WTC11 (cell line): ENCODE measurements at regions not wholly inside any gene's neighbourhood (a gene's known extent, or its start where the extent isn't known, plus 50 kb on each side); places are given as distances from the start of the nearest gene placed in this dataset.
"Not testable (repeated sequence)": the region's sequence is repeated elsewhere in the genome, so short reads cannot be mapped to it uniquely, and the experiment has no call there.

Source experiments
- ATAC-seq: fragments of 200-7000 bp; cut with Tn5 transposase; 2 replicates; pipeline ENCODE4 v1.10.0; 2021; ENCODE audit warnings: mild to moderate bottlenecking, moderate library complexity
- CTCF ChIA-PET: fragments of 300-600 bp; sonication (Branson Sonifier 250); formaldehyde crosslinking; loops from one replicate; lab custom pipeline; 2021; ENCODE audit warnings: antibody characterized with exemption; lab: Charles Lee
- POLR2A ChIA-PET: fragments of 350-600 bp; sonication (Branson Sonifier 250); formaldehyde crosslinking; loops from one replicate; lab custom pipeline; 2021; ENCODE audit warnings: antibody characterized with exemption; lab: Charles Lee
- DNase-seq: peaks from one replicate; pipeline ENCODE4 v3.0.0; 2021; ENCODE audit warnings: low spot score
- H3K27ac Mint-ChIP-seq: 2 replicates; pipeline ENCODE4 v1.8.0; 2021; ENCODE audit warnings: mixed read lengths
- H3K27me3 Mint-ChIP-seq: 2 replicates; pipeline ENCODE4 v1.8.0; 2021; ENCODE audit warnings: low read depth, mild to moderate bottlenecking, moderate library complexity, mixed read lengths
- H3K36me3 Mint-ChIP-seq: 2 replicates; pipeline ENCODE4 v1.8.0; 2021; ENCODE audit warnings: mixed read lengths
- H3K4me1 Mint-ChIP-seq: 2 replicates; pipeline ENCODE4 v1.8.0; 2022; ENCODE audit warnings: mixed read lengths
- H3K4me3 Mint-ChIP-seq: 2 replicates; pipeline ENCODE4 v1.8.0; 2021; ENCODE audit warnings: mild to moderate bottlenecking, moderate library complexity, mixed read lengths
- H3K9me3 Mint-ChIP-seq: 2 replicates; pipeline ENCODE4 v1.8.0; 2021; ENCODE audit warnings: mixed read lengths
- ATF1 ChIP-seq: sonication (generic); formaldehyde crosslinking; IDR thresholded peaks from 2 replicates; pipeline ENCODE4 v1.8.1; 2023; ENCODE audit warnings: mild to moderate bottlenecking, moderate library complexity, missing genetic modification reagents
- CTCF ChIP-seq: fragments of 200-600 bp; IDR thresholded peaks from 2 replicates; pipeline ENCODE4 v1.8.0; 2022; ENCODE audit warnings: antibody characterized with exemption
- E2F1 ChIP-seq: sonication (generic); formaldehyde crosslinking; IDR thresholded peaks from 2 replicates; pipeline ENCODE4 v1.8.0; 2022; ENCODE audit warnings: mild to moderate bottlenecking, missing genetic modification reagents
- ERG ChIP-seq: fragments of 250-450 bp; sonication (Bioruptor Pico); IDR thresholded peaks from 2 replicates; pipeline ENCODE4 v1.8.0; 2021; ENCODE audit warnings: mild to moderate bottlenecking
- GABPB1 ChIP-seq: sonication (generic); formaldehyde crosslinking; IDR thresholded peaks from 2 replicates; pipeline ENCODE4 v1.8.1; 2023; ENCODE audit warnings: mild to moderate bottlenecking, missing genetic modification reagents
- HMGXB4 ChIP-seq: sonication (generic); formaldehyde crosslinking; IDR thresholded peaks from 2 replicates; pipeline ENCODE4 v1.8.1; 2023; ENCODE audit warnings: mild to moderate bottlenecking, moderate library complexity, missing genetic modification reagents
- NFATC4 ChIP-seq: fragments of 250-450 bp; sonication (Bioruptor Pico); IDR thresholded peaks from 2 replicates; pipeline ENCODE4 v1.9.0; 2021; ENCODE audit warnings: mild to moderate bottlenecking
- SOX15 ChIP-seq: fragments of 250-450 bp; sonication (Bioruptor Pico); IDR thresholded peaks from 2 replicates; pipeline ENCODE4 v1.9.0; 2021; ENCODE audit warnings: mild to moderate bottlenecking
- USF2 ChIP-seq: sonication (generic); formaldehyde crosslinking; IDR thresholded peaks from 2 replicates; pipeline ENCODE4 v1.8.1; 2023; ENCODE audit warnings: mild to moderate bottlenecking, missing genetic modification reagents, moderate library complexity
- ZBTB43 ChIP-seq: sonication (generic); formaldehyde crosslinking; IDR thresholded peaks from 2 replicates; pipeline ENCODE4 v1.8.1; 2023; ENCODE audit warnings: mild to moderate bottlenecking, missing genetic modification reagents
- ZNF416 ChIP-seq: fragments of 250-450 bp; sonication (Bioruptor Pico); IDR thresholded peaks from 2 replicates; pipeline ENCODE4 v1.9.0; 2021; ENCODE audit warnings: mild to moderate bottlenecking, inconsistent platforms
- ZNF425 ChIP-seq: fragments of 250-450 bp; sonication (Bioruptor Pico); conservative IDR thresholded peaks from 2 replicates; pipeline ENCODE4 v1.9.0; 2021; ENCODE audit warnings: mild to moderate bottlenecking
- ZNF532 ChIP-seq: fragments of 250-450 bp; sonication (Bioruptor Pico); IDR thresholded peaks from 2 replicates; pipeline ENCODE4 v1.9.0; 2021; ENCODE audit warnings: mild to moderate bottlenecking, borderline replicate concordance
- ZNF671 ChIP-seq: fragments of 250-450 bp; sonication (Bioruptor Pico); IDR thresholded peaks from 2 replicates; pipeline ENCODE4 v1.8.0; 2021; ENCODE audit warnings: mild to moderate bottlenecking

GRCh38 chr2:142794850-142795249, 82.6 kb upstream of the KYNU start:
- ChIA-PET POLR2A (no interaction called here), CTCF (no interaction called here)
- Mint-ChIP-seq H3K4me3 (no peak overlapping the region), H3K36me3 (0 out of 2 replicates have a peak, but pooled peaks cover 3% of the 10 kb centered on the region), H3K9me3 (peaks cover 6% of the 10 kb centered on the region), H3K4me1 (peaks cover 15% of the 10 kb centered on the region), H3K27me3 (no peaks in the 10 kb centered on the region), H3K27ac (no peak overlapping the region)
- TF ChIP-seq USF2 (CRISPR knock-in tag) (no peak), GABPB1 (CRISPR knock-in tag) (no peak), SOX15 (CRISPR knock-in tag) (no peak), NFATC4 (no peak), HMGXB4 (CRISPR knock-in tag) (no peak)
- ATAC-seq (no peak), DNase-seq (no peak)

GRCh38 chr2:142792328-142792727, 85.1 kb upstream of the KYNU start:
- DNase-seq, CTCF ChIA-PET, POLR2A ChIA-PET, H3K27ac Mint-ChIP-seq, H3K36me3 Mint-ChIP-seq, ATAC-seq, H3K27me3 Mint-ChIP-seq, H3K9me3 Mint-ChIP-seq, H3K4me3 Mint-ChIP-seq: not testable (repeated sequence)
- H3K4me1 Mint-ChIP-seq = peaks cover 15% of the 10 kb centered on the region

- ChIA-PET CTCF (no interaction called here), POLR2A (no interaction called here)
- ATAC-seq (no peak), DNase-seq (no peak)
- peaks cover 6% of the 10 kb centered on the region for H3K9me3 Mint-ChIP-seq
- TF ChIP-seq ZNF416 = no peak
- no peak for TF ChIP-seq ZNF671
- no peak for TF ChIP-seq E2F1 (CRISPR knock-in tag)
- no peak for TF ChIP-seq ZNF425 (CRISPR knock-in tag)
- no peak for TF ChIP-seq ZNF532 (CRISPR knock-in tag)
- TF ChIP-seq ZBTB43 = no peak
- no peak for TF ChIP-seq ERG (CRISPR knock-in tag)
- no peak for TF ChIP-seq CTCF
- TF ChIP-seq ATF1 (CRISPR knock-in tag) = no peak
- no peak overlapping the region for H3K27ac Mint-ChIP-seq
- no peaks in the 10 kb centered on the region for H3K27me3 Mint-ChIP-seq
- H3K4me1 Mint-ChIP-seq = peaks cover 9% of the 10 kb centered on the region
- H3K4me3 Mint-ChIP-seq = no peak overlapping the region
- H3K36me3 Mint-ChIP-seq = 0 out of 2 replicates have a peak, but pooled peaks cover 3% of the 10 kb centered on the region
Measured at GRCh38 chr2:142791335-142791734, 86.1 kb upstream of the KYNU start.
